Erythroblast (primary cell): ENCODE measurements at regions not wholly inside any gene's neighbourhood (a gene's known extent, or its start where the extent isn't known, plus 50 kb on each side); places are given as distances from the start of the nearest gene placed in this dataset.

ENCODE experiments used
- GATA1 ChIP-seq: IDR thresholded peaks from 2 replicates; pipeline ENCODE4 v1.6.1; 2011; ENCODE audit warnings: low read depth, mild to moderate bottlenecking, control low read depth, low read length, moderate library complexity
- POLR2A ChIP-seq: IDR thresholded peaks from 2 replicates; pipeline ENCODE4 v1.6.1; 2011; ENCODE audit warnings: mild to moderate bottlenecking, low read length

- TF ChIP-seq POLR2A, result no peak
- TF ChIP-seq GATA1, result no peak
Measured at GRCh38 chr2:16774091-16774490, 108.5 kb upstream of the CYRIA start.
